Endodermal cell (in vitro differentiated cells): ENCODE measurements at regions not wholly inside any gene's neighbourhood (a gene's known extent, or its start where the extent isn't known, plus 50 kb on each side); places are given as distances from the start of the nearest gene placed in this dataset.
"Not testable (repeated sequence)": the region's sequence is repeated elsewhere in the genome, so short reads cannot be mapped to it uniquely, and the experiment has no call there.

Source experiments
- DNase-seq: peaks from one replicate; pipeline ENCODE4 v3.0.0-alpha.2; 2017
- H3K27ac ChIP-seq: 2 replicates; pipeline ENCODE4 v1.5.1; 2013; ENCODE audit warnings: mild to moderate bottlenecking, low read depth, low read length, moderate library complexity
- H3K27me3 ChIP-seq: 2 replicates; pipeline ENCODE4 v1.6.1; 2013; ENCODE audit warnings: mild to moderate bottlenecking, low read length, moderate library complexity; ENCODE audit not compliant: insufficient read depth, control insufficient read depth, poor library complexity, severe bottlenecking
- H3K36me3 ChIP-seq: 2 replicates; pipeline ENCODE4 v1.7.0; 2013; ENCODE audit warnings: mild to moderate bottlenecking, low read length, moderate library complexity; ENCODE audit not compliant: control insufficient read depth, insufficient read depth
- H3K4me1 ChIP-seq: one replicate; pipeline ENCODE4 v1.7.0; 2013; ENCODE audit warnings: low read length; ENCODE audit not compliant: control insufficient read depth, insufficient read depth
- H3K4me3 ChIP-seq: 2 replicates; pipeline ENCODE4 v1.5.1; 2013; ENCODE audit warnings: mild to moderate bottlenecking, low read length, moderate library complexity
- H3K9ac ChIP-seq: 2 replicates; pipeline ENCODE4 v1.6.1; 2013; ENCODE audit warnings: mild to moderate bottlenecking, low read length, moderate library complexity; ENCODE audit not compliant: poor library complexity, severe bottlenecking; ENCODE audit errors: extremely low read depth
- H3K9me3 ChIP-seq: 2 replicates; pipeline ENCODE4 v1.6.1; 2013; ENCODE audit warnings: mild to moderate bottlenecking, low read length, moderate library complexity; ENCODE audit not compliant: control insufficient read depth
- H3K27ac Mint-ChIP-seq: 2 replicates; pipeline ENCODE4 v1.8.0; 2020; ENCODE audit warnings: mixed read lengths
- H3K27me3 Mint-ChIP-seq: 2 replicates; pipeline ENCODE4 v1.8.0; 2021; ENCODE audit warnings: mild to moderate bottlenecking, mixed read lengths; ENCODE audit not compliant: insufficient read depth
- H3K36me3 Mint-ChIP-seq: 2 replicates; pipeline ENCODE4 v1.8.0; 2020; ENCODE audit warnings: low read depth, mixed read lengths
- H3K4me1 Mint-ChIP-seq: 2 replicates; pipeline ENCODE4 v1.8.0; 2020; ENCODE audit warnings: mixed read lengths
- H3K4me3 Mint-ChIP-seq: 2 replicates; pipeline ENCODE4 v1.8.0; 2020; ENCODE audit warnings: mild to moderate bottlenecking, moderate library complexity, mixed read lengths
- H3K9me3 Mint-ChIP-seq: 2 replicates; pipeline ENCODE4 v1.8.0; 2020; ENCODE audit warnings: mild to moderate bottlenecking, mixed read lengths
- CTCF ChIP-seq: fragments of 200-600 bp; sonication (generic); conservative IDR thresholded peaks from 2 replicates; pipeline ENCODE4 v1.5.0; 2021; ENCODE audit warnings: antibody characterized with exemption, mild to moderate bottlenecking
- WGBS, 2 experiments: methylation state at CpG; one replicate each; pipeline versions ENCODE4 v1.1.5 to v1.1.7; 2013; ENCODE audit warnings: missing lambda C conversion rate in 2 of 2, mixed read lengths in 1 of 2; ENCODE audit not compliant: insufficient coverage in 1 of 2, insufficient read length in 1 of 2; 5-methylcytosine and 5-hydroxymethylcytosine counted together

- Histone ChIP-seq H3K36me3 (no peaks in the 10 kb centered on the region), H3K27ac (no peak overlapping the region), H3K27me3 (no peaks in the 10 kb centered on the region), H3K4me1 (no peaks in the 10 kb centered on the region), H3K4me3 (no peak overlapping the region), H3K9ac (no peak overlapping the region), H3K9me3 (no peaks in the 10 kb centered on the region)
- Mint-ChIP-seq H3K4me1 (no peaks in the 10 kb centered on the region), H3K36me3 (no peaks in the 10 kb centered on the region), H3K9me3 (peaks cover 8% of the 10 kb centered on the region), H3K27me3 (peaks cover 4% of the 10 kb centered on the region), H3K4me3 (no peak overlapping the region), H3K27ac (no peak overlapping the region)
- 93 to 94% methylated on average over 5 to 7 of the region's 7 CpGs for WGBS, 2 experiments
- DNase-seq = no peak
- no peak for TF ChIP-seq CTCF
These were observed 91.2 kb upstream of the CCZ1B start for GRCh38 chr7:6917258-6917657.

- not testable (repeated sequence) for H3K4me3 ChIP-seq, H3K4me3 Mint-ChIP-seq, H3K36me3 ChIP-seq, H3K27ac Mint-ChIP-seq, H3K27me3 ChIP-seq, H3K4me1 Mint-ChIP-seq, DNase-seq, H3K36me3 Mint-ChIP-seq, H3K27me3 Mint-ChIP-seq, H3K9me3 ChIP-seq, H3K27ac ChIP-seq, H3K9ac ChIP-seq, H3K4me1 ChIP-seq
- WGBS, 2 experiments = 92 to 96% methylated on average over 4 to 7 of the region's 9 CpGs
- H3K9me3 Mint-ChIP-seq = peaks cover 11% of the 10 kb centered on the region
These were observed 93.1 kb upstream of the CCZ1B start for GRCh38 chr7:6919169-6919568.

- not testable (repeated sequence) for H3K4me1 ChIP-seq, H3K9ac ChIP-seq, H3K27ac ChIP-seq, H3K4me1 Mint-ChIP-seq, H3K4me3 Mint-ChIP-seq, H3K4me3 ChIP-seq, DNase-seq, H3K27me3 ChIP-seq, H3K27me3 Mint-ChIP-seq, H3K36me3 ChIP-seq, H3K36me3 Mint-ChIP-seq, H3K27ac Mint-ChIP-seq, H3K9me3 ChIP-seq
- peaks cover 11% of the 10 kb centered on the region for H3K9me3 Mint-ChIP-seq
- WGBS, 2 experiments = 97% methylated on average over 6 to 9 of the region's 10 CpGs
These were observed 98.4 kb upstream of the CCZ1B start for GRCh38 chr7:6924523-6924922.

GRCh38 chr7:6926193-6927174 lies 100.4 kb upstream of the CCZ1B start:
- H3K36me3 ChIP-seq, H3K4me3 ChIP-seq, H3K4me1 ChIP-seq, H3K9ac ChIP-seq, H3K9me3 Mint-ChIP-seq, H3K27ac Mint-ChIP-seq, H3K36me3 Mint-ChIP-seq, H3K9me3 ChIP-seq, H3K27me3 ChIP-seq, H3K27ac ChIP-seq, H3K4me3 Mint-ChIP-seq, H3K27me3 Mint-ChIP-seq: not testable (repeated sequence)
- WGBS, 2 experiments = 90 to 91% methylated on average over 11 to 23 of the region's 26 CpGs
- DNase-seq = peak; percentile 53
- peaks cover 21% of the 10 kb centered on the region for H3K4me1 Mint-ChIP-seq

GRCh38 chr7:6927643-6928042 lies 101.6 kb upstream of the CCZ1B start:
- not testable (repeated sequence) for H3K27ac Mint-ChIP-seq, H3K4me3 ChIP-seq, H3K27me3 ChIP-seq, H3K9me3 ChIP-seq, H3K4me3 Mint-ChIP-seq, H3K9me3 Mint-ChIP-seq, H3K4me1 ChIP-seq, DNase-seq, H3K27ac ChIP-seq, H3K27me3 Mint-ChIP-seq, H3K36me3 Mint-ChIP-seq, H3K36me3 ChIP-seq, H3K9ac ChIP-seq
- peaks cover 21% of the 10 kb centered on the region for H3K4me1 Mint-ChIP-seq
- 93 to 96% methylated on average over 4 to 8 of the region's 8 CpGs for WGBS, 2 experiments

- not testable (repeated sequence) for H3K4me3 ChIP-seq, H3K27me3 Mint-ChIP-seq, H3K4me3 Mint-ChIP-seq, H3K9me3 Mint-ChIP-seq, DNase-seq, H3K9me3 ChIP-seq, H3K9ac ChIP-seq, H3K27ac Mint-ChIP-seq, H3K36me3 ChIP-seq, H3K27ac ChIP-seq, H3K36me3 Mint-ChIP-seq, H3K4me1 ChIP-seq, H3K27me3 ChIP-seq
- 95% methylated on average over 7 of the region's 7 CpGs; no CpG with 5 or more reads in 1 of the 2 experiments for WGBS, 2 experiments
- H3K4me1 Mint-ChIP-seq = peaks cover 21% of the 10 kb centered on the region
These were observed 103.5 kb upstream of the CCZ1B start for GRCh38 chr7:6929588-6929987.
